ENCODE measurements at regions not wholly inside any gene's neighbourhood (a gene's known extent, or its start where the extent isn't known, plus 50 kb on each side); places are given as distances from the start of the nearest gene placed in this dataset.
"Not testable (repeated sequence)": the region's sequence is repeated elsewhere in the genome, so short reads cannot be mapped to it uniquely, and the experiment has no call there.

DNA sequence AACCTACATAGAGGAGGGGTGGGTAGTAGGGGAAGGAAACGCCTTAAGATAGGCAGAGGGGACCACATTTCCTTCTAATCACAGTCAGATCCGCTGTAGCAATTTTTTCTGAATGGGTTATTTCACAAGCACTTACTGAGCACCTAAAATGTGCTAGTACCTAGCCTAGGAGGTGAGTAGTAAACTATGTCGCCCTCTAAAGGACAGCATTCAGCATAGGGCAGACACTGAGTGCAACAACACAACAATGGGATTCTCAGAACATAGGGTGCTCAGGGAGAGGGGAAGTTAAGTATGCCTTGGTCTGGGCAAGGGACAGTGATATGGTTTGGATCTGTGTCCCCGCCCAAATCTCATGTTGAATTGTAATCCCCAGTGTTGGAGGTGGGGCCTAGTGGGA is 166.1 kb upstream of the RAB6C start:
- peaks cover 9% of the 10 kb centered on the region for H3K27me3 Mint-ChIP-seq (ENCODE audit: low read depth)
- H3K9me3 Mint-ChIP-seq = peaks cover 22% of the 10 kb centered on the region
- no peak for DNase-seq
- H3K4me3 Mint-ChIP-seq = no peak overlapping the region
- no peak for ATAC-seq
- no peaks in the 10 kb centered on the region for H3K36me3 Mint-ChIP-seq (ENCODE audit: insufficient read depth)
- H3K4me1 Mint-ChIP-seq (ENCODE audit: low read depth) = no peaks in the 10 kb centered on the region

DNA sequence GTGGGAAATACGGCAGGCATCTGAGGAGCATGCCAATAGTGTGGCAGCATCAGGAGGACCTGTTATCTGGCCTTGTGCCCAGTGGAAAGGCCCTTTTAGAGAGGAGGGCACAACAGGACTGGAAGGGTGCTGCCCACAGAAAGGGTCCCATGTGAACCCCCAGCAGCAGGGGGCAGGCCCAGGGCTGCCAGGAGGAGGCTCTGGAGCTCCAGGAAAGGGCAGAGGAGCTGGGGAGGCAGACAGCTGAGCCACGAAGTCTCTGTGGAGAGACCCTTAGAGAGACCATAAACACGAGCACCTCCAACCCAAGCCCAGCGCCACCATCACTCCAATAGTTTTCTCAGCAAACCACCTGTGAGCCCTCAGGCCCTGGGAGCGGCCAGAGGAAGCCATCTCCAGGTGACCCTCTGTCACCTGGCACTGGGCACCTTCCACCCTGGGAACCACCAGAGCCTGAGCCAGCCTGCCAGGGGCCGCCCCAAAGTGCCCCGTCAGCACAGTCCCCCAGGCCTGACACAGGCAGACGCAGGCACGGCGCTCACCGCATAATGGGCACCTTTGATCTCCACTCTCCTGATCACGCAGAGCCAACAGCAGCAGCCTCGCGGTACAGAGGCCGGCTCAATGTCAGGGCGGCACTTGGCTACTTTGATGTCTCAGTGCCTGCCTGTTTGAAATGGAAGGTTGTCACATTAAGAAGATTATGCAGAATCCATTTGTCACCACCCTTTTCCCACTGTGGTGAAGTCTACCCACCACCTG is 162.5 kb upstream of the RAB6C start:
- Mint-ChIP-seq H3K27me3 (ENCODE audit: low read depth) (peaks cover 3% of the 10 kb centered on the region), H3K36me3 (ENCODE audit: insufficient read depth) (no peaks in the 10 kb centered on the region), H3K4me3 (no peak overlapping the region), H3K9me3 (peaks cover 22% of the 10 kb centered on the region), H3K4me1 (ENCODE audit: low read depth) (no peaks in the 10 kb centered on the region)
- ATAC-seq = no peak
- DNase-seq = no peak

DNA sequence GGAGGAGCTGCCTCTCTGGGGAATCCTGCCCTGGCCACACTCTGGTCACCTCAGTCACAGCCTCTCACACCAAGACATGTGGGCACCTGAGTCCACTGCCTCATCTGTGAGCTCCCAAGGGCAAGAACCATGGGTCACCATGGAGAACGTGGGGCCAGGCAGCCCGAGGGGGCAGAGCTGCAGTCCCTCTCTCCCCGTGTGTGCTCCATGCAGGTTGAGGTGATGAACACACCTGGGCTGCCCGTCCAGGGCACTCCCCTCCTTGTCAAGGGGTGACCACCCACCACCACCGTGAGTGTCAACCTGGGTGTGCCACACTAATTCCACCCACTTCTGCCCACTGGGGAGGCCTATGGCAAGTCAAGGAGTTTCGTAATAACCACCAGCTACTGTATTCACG is 159.6 kb upstream of the RAB6C start:
- H3K4me3 Mint-ChIP-seq = no peak overlapping the region
- peaks cover 10% of the 10 kb centered on the region for H3K9me3 Mint-ChIP-seq
- H3K27me3 Mint-ChIP-seq (ENCODE audit: low read depth) = no peaks in the 10 kb centered on the region
- DNase-seq (no peak), ATAC-seq (no peak)
- H3K4me1 Mint-ChIP-seq (ENCODE audit: low read depth) = no peaks in the 10 kb centered on the region
- H3K36me3 Mint-ChIP-seq (ENCODE audit: insufficient read depth) = no peaks in the 10 kb centered on the region

DNA sequence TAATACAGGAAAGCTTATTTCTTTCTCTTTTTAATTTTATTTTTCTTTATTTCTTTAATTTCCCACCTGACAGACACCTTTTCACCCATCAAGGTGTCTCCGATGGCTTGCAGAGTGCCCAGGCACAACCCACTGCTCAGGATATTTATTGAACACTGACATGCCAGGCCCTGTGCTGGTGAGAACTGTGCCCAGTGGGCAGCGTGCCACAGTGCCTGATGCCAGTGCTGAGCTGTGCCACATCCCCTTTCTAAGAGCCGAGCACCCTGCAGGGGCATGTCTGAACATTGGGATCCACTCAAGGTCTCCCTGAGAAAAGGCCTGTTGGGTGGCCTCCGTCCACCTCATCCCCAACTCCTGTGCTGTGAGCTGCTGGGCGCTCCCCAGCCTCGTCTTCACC is 158.6 kb upstream of the RAB6C start:
- ATAC-seq (no peak), DNase-seq (no peak)
- no peaks in the 10 kb centered on the region for H3K27me3 Mint-ChIP-seq (ENCODE audit: low read depth)
- H3K4me3 Mint-ChIP-seq = no peak overlapping the region
- no peaks in the 10 kb centered on the region for H3K36me3 Mint-ChIP-seq (ENCODE audit: insufficient read depth)
- no peaks in the 10 kb centered on the region for H3K4me1 Mint-ChIP-seq (ENCODE audit: low read depth)
- peaks cover 2% of the 10 kb centered on the region for H3K9me3 Mint-ChIP-seq

DNA sequence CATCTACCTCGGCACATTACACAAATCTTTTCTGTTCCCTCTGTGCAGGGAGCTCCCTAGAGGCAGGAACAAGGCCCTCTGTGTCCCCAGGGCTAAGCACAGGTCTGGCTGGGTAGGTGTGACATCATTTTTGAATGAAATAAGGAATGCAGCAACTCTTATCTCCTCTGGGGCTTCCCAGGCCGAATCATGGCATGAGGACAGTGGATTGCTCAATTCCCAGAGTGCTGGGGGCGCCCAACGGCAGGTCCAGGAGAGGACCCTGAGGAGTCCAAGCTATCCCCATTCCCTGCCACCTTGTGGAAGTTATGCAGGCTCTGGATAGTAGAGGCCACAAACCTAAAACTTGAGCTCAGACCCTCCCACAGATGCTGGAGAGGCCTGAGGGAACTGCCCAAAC is 158.0 kb upstream of the RAB6C start:
- no peaks in the 10 kb centered on the region for H3K9me3 Mint-ChIP-seq
- DNase-seq (no peak), ATAC-seq (no peak)
- H3K4me1 Mint-ChIP-seq (ENCODE audit: low read depth) = no peaks in the 10 kb centered on the region
- H3K4me3 Mint-ChIP-seq = no peak overlapping the region
- no peaks in the 10 kb centered on the region for H3K36me3 Mint-ChIP-seq (ENCODE audit: insufficient read depth)
- no peaks in the 10 kb centered on the region for H3K27me3 Mint-ChIP-seq (ENCODE audit: low read depth)

DNA sequence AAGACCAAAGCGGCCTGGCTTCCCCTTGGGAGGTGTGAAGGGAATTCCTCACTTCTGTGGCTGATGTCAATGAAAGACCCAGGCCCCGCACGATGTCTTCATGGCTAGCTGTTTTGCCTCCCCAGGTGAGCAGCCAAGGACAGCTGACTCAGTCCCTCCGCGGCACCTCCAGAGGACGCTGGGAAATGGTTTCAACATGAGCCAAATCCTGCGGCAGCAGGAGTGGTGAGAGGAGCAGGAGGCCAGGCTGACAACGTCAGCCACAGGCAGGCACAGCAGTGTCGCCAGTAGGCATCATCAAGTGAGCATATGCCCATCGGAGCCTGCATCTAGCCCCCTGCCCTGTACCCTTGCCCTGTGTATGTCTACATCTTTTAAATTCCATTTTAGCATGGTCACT is 156.4 kb upstream of the RAB6C start:
- DNase-seq (no peak), ATAC-seq (no peak)
- Mint-ChIP-seq H3K9me3 (no peaks in the 10 kb centered on the region), H3K4me1 (ENCODE audit: low read depth) (no peaks in the 10 kb centered on the region), H3K27me3 (ENCODE audit: low read depth) (no peaks in the 10 kb centered on the region), H3K4me3 (no peak overlapping the region), H3K36me3 (ENCODE audit: insufficient read depth) (no peaks in the 10 kb centered on the region)

DNA sequence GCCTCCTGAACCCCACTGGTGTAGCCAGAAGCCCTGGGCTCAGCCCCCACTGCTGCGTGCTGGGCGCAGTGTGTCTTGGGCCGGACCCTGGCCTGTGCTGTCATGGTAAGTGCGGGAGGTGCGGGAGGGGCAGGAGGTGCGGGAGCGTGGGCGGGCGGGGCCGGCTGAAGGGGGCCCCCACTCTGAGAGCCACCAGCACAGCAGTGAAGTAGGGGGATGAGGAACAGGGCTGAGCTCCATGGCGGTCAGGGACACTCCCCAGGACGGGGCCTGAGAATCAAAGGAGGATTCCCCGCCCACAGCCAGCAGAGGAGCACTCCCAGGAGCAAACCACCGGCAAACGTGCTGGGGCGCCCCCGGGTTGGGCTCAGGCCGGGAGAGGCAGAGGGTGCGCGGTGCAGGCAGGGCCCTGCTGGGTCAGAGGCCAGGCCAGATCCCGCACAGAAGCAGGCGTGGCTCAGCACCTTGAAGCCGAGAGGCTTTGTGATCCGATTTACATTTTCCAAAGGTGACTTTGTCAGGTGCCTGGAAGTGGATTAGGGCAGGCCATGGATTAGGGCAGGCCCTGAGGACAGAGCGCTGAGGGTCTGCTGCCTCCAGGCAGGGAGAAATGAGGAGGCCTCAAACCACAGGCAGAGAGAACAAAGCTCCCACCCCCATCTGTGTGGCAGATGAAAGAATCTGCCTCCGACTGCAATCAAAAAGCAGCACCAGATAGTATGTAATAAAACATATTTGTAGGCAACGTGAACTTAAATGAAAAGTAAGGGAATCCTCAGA is 152.0 kb upstream of the RAB6C start:
- Mint-ChIP-seq H3K36me3 (ENCODE audit: insufficient read depth) (no peaks in the 10 kb centered on the region), H3K9me3 (peaks cover 16% of the 10 kb centered on the region), H3K4me1 (ENCODE audit: low read depth) (no peaks in the 10 kb centered on the region), H3K4me3 (no peak overlapping the region), H3K27me3 (ENCODE audit: low read depth) (peaks cover 7% of the 10 kb centered on the region)
- ATAC-seq (no peak), DNase-seq (no peak)

DNA sequence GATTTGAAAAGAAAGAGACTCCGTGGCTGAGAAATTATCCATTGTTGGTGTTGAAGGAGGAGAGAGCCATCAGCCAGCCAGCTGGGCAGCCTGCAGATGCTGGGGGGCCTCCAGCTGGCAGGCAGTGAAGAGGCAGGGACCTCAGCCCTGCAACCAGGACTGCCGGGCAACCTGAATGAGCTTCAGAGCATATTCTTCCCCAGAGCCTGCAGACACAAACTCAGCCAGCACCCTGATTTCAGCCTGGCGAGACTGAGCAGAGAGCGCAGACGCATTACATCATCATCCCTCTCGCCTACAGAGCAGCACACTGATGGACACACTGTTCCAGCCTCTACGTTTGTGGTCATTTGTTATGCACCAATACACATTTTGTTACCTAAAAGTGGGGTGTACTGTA is 150.7 kb upstream of the RAB6C start:
- H3K27me3 Mint-ChIP-seq (ENCODE audit: low read depth) = peaks cover 9% of the 10 kb centered on the region
- no peaks in the 10 kb centered on the region for H3K36me3 Mint-ChIP-seq (ENCODE audit: insufficient read depth)
- H3K4me1 Mint-ChIP-seq (ENCODE audit: low read depth) = no peaks in the 10 kb centered on the region
- ATAC-seq (no peak), DNase-seq (no peak)
- peaks cover 16% of the 10 kb centered on the region for H3K9me3 Mint-ChIP-seq
- H3K4me3 Mint-ChIP-seq = no peak overlapping the region

DNA sequence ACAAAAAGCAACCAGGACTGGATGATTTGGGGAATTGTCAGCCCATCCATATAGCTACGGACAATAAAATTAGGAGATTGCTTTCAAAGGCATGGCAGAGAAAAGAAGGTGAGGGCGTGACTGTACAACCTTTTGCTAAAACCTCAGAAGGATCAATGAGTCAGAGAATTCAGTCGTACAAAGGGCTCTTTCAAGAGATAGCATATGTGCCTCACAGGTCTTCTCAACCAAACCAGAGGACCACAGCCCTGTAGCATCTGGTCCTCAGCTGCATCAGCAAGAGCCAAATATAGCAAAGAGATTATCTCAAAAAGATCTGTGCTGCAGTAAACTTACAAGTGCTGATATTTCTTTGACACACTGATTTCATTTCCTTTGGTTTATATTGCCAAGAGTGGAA is 149.9 kb upstream of the RAB6C start:
- no peaks in the 10 kb centered on the region for H3K4me1 Mint-ChIP-seq (ENCODE audit: low read depth)
- DNase-seq (no peak), ATAC-seq (no peak)
- H3K27me3 Mint-ChIP-seq (ENCODE audit: low read depth) = peaks cover 9% of the 10 kb centered on the region
- H3K4me3 Mint-ChIP-seq = no peak overlapping the region
- H3K9me3 Mint-ChIP-seq = peaks cover 16% of the 10 kb centered on the region
- H3K36me3 Mint-ChIP-seq (ENCODE audit: insufficient read depth) = no peaks in the 10 kb centered on the region

DNA sequence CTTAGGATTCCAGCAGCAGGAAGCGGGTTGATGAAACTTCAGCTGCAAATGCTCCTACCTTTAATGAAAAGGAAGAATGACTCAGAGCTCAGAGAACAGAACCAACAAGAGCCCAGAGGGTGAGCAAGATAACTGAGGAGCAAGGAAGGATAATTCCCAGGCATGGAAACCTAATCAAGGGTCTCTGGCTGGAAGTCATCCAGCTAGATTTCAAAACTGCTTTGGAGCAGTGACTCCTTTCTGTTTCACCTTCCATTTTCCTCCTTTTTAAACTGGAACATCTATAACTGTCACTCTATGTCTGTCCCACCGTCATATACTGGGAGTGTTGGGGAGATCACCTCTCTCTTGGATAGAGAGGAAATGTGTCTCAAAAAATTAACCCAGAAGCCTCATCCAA is 148.4 kb upstream of the RAB6C start:
- H3K4me3 Mint-ChIP-seq = no peak overlapping the region
- H3K36me3 Mint-ChIP-seq (ENCODE audit: insufficient read depth) = no peaks in the 10 kb centered on the region
- peaks cover 9% of the 10 kb centered on the region for H3K27me3 Mint-ChIP-seq (ENCODE audit: low read depth)
- peaks cover 16% of the 10 kb centered on the region for H3K9me3 Mint-ChIP-seq
- ATAC-seq (no peak), DNase-seq (no peak)
- no peaks in the 10 kb centered on the region for H3K4me1 Mint-ChIP-seq (ENCODE audit: low read depth)

DNA sequence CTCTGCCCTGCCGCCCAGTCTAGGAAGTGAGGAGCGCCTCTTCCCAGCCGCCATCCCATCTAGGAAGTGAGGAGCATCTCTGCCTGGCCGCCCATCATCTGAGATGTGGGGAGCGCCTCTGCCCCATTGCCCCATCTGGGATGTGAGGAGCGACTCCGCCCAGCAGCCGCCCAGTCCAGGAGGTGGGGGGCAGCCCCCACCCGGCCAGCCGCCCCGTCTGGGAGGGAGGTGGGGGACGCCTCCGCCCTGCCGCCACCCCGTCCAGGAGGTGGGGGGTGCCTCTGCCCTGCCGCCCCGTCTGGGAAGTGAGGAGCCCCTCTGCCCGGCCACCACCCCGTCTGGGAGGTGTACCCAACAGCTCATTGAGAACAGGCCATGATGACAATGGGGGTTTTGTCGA is 146.0 kb upstream of the RAB6C start:
- DNase-seq; ATAC-seq; H3K36me3 Mint-ChIP-seq (ENCODE audit: insufficient read depth); H3K4me3 Mint-ChIP-seq; H3K27me3 Mint-ChIP-seq (ENCODE audit: low read depth); H3K4me1 Mint-ChIP-seq (ENCODE audit: low read depth): not testable (repeated sequence)
- peaks cover 16% of the 10 kb centered on the region for H3K9me3 Mint-ChIP-seq

DNA sequence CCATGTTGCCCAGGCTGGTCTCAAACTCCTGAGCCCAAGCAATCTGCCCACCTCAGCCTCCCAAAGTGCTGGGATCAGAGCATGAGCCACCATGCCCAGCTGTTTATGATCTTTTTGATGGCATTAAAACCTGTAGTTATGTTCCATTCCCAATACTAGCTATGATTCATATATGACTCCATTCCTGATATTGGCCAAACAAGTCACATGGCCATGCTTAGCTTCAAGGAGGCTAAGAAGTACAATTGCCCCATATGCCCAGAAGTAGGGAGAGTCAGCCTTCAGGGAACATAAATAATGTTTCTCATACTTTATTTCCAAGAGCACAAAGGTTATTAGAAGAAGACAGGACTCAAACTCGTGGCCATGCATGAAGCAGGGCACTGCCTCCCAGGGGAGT is 132.4 kb upstream of the RAB6C start:
- Mint-ChIP-seq H3K9me3 (peaks cover 9% of the 10 kb centered on the region), H3K4me3 (no peak overlapping the region), H3K36me3 (ENCODE audit: insufficient read depth) (no peaks in the 10 kb centered on the region), H3K4me1 (ENCODE audit: low read depth) (no peaks in the 10 kb centered on the region), H3K27me3 (ENCODE audit: low read depth) (peaks cover 28% of the 10 kb centered on the region)
- DNase-seq (no peak), ATAC-seq (no peak)

DNA sequence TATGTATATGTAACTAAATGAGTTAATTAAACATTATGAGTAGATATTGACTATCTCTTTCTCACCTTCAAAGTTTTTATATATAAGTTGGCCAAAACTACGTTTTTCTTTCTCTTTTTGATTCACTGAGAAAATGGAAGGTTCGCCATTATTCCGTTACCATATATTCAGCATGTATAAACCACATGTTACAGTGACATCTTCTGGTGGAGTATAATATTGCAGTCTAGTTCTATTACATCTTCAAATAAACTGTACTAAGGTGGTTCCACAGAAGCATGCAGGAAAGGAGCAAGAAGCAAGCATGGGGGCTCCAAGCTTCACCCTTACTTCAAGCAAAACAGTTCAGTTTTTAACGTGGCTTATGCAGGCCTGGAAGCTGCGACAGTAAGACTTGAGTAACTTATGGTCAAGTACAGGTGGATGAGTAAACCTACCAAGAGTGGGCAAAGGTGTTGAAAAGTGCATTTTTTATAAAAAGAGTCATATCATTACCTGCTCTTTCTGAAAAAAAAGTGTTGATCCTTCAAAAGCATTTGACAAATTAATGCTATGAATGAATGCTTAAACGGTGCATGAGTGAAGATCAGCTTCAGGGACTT is 129.8 kb upstream of the RAB6C start:
- DNase-seq = no peak
- ATAC-seq = peak; percentile 58 to 69

DNA sequence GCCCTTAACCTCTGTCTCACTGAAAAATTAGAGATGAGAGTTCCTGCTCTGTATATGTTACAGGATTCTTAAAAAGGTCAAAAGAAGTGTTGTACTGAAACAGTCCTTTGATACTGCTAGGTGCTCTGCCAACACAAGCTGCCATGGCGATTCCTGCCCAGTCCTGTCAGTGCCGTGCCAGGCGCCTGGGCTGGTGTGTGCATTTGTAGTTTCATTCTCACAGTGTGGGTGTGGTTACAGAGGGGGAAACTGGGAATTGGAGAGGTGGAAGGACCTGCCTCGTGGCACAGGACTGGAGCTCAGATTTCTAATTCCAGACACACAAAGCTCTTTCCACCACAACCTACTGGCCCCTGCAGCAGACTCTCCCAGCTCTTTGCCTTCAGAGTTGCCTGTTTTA is 122.3 kb upstream of the RAB6C start:
- DNase-seq (no peak), ATAC-seq (no peak)
- no peak overlapping the region for H3K4me3 Mint-ChIP-seq
- peaks cover 3% of the 10 kb centered on the region for H3K9me3 Mint-ChIP-seq
- H3K36me3 Mint-ChIP-seq (ENCODE audit: insufficient read depth) = no peaks in the 10 kb centered on the region
- H3K27me3 Mint-ChIP-seq (ENCODE audit: low read depth) = peaks cover 2% of the 10 kb centered on the region
- H3K4me1 Mint-ChIP-seq (ENCODE audit: low read depth) = no peaks in the 10 kb centered on the region

More for the DNA sequence above, 129.8 kb upstream of the RAB6C start:
- Mint-ChIP-seq H3K36me3 (ENCODE audit: insufficient read depth) (no peaks in the 10 kb centered on the region), H3K4me1 (ENCODE audit: low read depth) (no peaks in the 10 kb centered on the region), H3K9me3 (no peaks in the 10 kb centered on the region), H3K4me3 (no peak overlapping the region), H3K27me3 (ENCODE audit: low read depth) (peaks cover 24% of the 10 kb centered on the region)

DNA sequence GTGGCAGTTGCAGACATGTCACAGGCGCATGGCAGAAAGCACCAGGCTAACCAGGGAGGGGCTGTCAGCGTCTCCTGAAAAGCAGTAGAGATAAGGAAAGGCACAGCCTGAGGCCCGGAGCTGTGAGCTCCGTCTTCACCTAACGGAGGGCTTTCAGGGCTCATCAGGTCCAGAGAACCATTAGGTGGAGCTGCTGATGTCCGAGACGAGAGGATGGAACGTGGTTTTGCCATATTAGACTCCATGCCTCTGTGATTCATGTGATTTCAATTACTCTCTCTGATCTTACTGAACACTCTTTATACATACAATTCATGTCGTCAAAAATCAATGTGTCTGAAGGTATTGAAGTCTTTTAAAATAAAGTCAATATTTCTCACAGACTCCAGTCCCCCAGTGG is 120.3 kb upstream of the RAB6C start:
- Mint-ChIP-seq H3K27me3 (ENCODE audit: low read depth) (peaks cover 2% of the 10 kb centered on the region), H3K4me1 (ENCODE audit: low read depth) (no peaks in the 10 kb centered on the region), H3K9me3 (peaks cover 3% of the 10 kb centered on the region), H3K36me3 (ENCODE audit: insufficient read depth) (no peaks in the 10 kb centered on the region), H3K4me3 (no peak overlapping the region)
- DNase-seq (no peak), ATAC-seq (no peak)

Data from activated T-cell treated with anti-CD3 and anti-CD28 coated beads, Interleukin-2, amount 50 U/mL, for 4 hours (primary cell).